GM23338 (cell line): ENCODE measurements at regions not wholly inside any gene's neighbourhood (a gene's known extent, or its start where the extent isn't known, plus 50 kb on each side); places are given as distances from the start of the nearest gene placed in this dataset.

Source experiments
- CTCF ChIP-seq, 2 experiments: fragments of 200-600 bp in 1 of 2; sonication (generic) in 1 of 2; conservative IDR thresholded peaks; 2 replicates each; pipeline versions ENCODE4 v1.5.1 to v1.6.1; 2016 to 2017; ENCODE audit warnings: antibody characterized with exemption in 2 of 2, low read depth in 2 of 2, mild to moderate bottlenecking in 2 of 2, moderate library complexity in 1 of 2
- EZH2 ChIP-seq: fragments of 200-600 bp; sonication (generic); IDR thresholded peaks from one replicate; pipeline ENCODE4 v1.8.0; 2017; ENCODE audit warnings: antibody characterized with exemption, mild to moderate bottlenecking, low read depth; ENCODE audit not compliant: unreplicated experiment
- JUNB ChIP-seq: IDR thresholded peaks from one replicate; pipeline ENCODE4 v1.6.1; 2016; ENCODE audit warnings: antibody characterized with exemption; ENCODE audit not compliant: unreplicated experiment
- NANOG ChIP-seq: IDR thresholded peaks from 2 replicates; pipeline ENCODE4 v1.6.1; 2016; ENCODE audit warnings: antibody characterized with exemption, borderline replicate concordance

DNA sequence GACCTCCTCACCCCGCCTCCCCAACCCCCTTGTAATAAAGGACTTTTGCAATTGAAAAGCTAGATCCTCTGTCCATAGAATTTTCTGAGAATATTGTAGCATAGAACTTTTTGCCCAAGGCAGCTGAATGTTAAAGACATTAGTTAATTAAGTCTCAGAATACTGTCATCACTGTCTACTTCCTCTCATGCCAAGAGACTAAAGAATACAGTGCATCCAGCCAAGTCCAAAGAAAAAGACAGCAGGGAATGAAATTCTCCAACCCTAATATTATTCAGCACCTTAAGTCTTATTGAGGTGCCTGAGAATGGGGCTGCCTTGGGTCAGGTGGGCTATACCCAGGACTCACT lies 313.3 kb upstream of the GATB start:
- TF ChIP-seq CTCF (conservative IDR thresholded peaks at IDR 0.05; ENCODE audit: low read depth in 2 of 2) (no peak), JUNB (no peak), NANOG (no peak), EZH2 (no peak)
